ENCODE measurements at regions not wholly inside any gene's neighbourhood (a gene's known extent, or its start where the extent isn't known, plus 50 kb on each side); places are given as distances from the start of the nearest gene placed in this dataset.

DNA sequence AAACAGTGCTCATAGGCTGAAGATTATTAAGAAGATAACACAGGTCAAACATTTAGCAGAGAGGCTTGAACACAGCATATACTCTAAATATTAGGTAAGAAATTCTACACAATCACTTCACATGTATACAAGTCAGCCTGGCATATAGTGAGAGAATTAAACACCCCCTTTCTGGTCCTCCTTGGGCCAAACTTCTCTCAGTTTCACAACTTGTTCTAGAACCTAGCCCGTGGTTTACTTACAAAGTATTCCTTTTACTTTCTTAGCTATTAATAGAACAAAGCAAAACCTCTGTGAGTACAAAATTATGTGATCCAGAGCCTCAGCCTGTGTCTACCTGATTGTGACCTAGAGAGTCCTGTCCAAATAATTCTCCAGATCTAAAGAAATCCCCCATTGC is 562.8 kb downstream of the TNS1 start:
- TF ChIP-seq, protein P1, sequence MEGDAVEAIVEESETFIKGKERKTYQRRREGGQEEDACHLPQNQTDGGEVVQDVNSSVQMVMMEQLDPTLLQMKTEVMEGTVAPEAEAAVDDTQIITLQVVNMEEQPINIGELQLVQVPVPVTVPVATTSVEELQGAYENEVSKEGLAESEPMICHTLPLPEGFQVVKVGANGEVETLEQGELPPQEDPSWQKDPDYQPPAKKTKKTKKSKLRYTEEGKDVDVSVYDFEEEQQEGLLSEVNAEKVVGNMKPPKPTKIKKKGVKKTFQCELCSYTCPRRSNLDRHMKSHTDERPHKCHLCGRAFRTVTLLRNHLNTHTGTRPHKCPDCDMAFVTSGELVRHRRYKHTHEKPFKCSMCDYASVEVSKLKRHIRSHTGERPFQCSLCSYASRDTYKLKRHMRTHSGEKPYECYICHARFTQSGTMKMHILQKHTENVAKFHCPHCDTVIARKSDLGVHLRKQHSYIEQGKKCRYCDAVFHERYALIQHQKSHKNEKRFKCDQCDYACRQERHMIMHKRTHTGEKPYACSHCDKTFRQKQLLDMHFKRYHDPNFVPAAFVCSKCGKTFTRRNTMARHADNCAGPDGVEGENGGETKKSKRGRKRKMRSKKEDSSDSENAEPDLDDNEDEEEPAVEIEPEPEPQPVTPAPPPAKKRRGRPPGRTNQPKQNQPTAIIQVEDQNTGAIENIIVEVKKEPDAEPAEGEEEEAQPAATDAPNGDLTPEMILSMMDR (conservative IDR thresholded peaks at IDR 0.05), result no peak
- TF ChIP-seq EZH2 (IDR thresholded peaks at IDR 0.05; ENCODE audit: low read depth), result no peak

All from PC-9 (cell line).